ENCODE measurements at regions not wholly inside any gene's neighbourhood (a gene's known extent, or its start where the extent isn't known, plus 50 kb on each side); places are given as distances from the start of the nearest gene placed in this dataset.
"Not testable (repeated sequence)": the region's sequence is repeated elsewhere in the genome, so short reads cannot be mapped to it uniquely, and the experiment has no call there.

DNA sequence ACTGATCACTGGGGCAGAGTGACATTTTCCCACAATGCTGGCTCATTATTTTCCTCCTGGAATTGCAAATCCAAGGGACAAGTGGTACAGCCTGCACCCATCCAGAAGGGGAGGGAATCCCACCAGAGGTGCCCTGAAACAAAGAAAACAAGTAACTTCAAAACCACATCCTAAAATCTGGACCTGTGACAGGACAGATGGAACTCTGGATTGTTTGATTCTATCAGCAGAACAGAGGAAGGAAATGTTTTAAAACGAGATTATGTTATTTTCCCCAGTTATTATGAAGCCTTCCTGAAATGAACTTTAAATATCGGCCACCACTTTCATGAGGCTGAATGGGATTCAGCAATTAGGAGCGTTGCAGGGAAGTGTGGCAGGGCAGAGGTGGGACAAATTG lies 62.2 kb upstream of the ECHDC3 start:
- Histone ChIP-seq H3K4me1 (ENCODE audit: control insufficient read depth, insufficient read depth, low read length) (no peaks in the 10 kb centered on the region), H3K27me3 (ENCODE audit: control insufficient read depth, insufficient read depth, low read length) (no peaks in the 10 kb centered on the region), H3K9ac (ENCODE audit: low read length) (no peak overlapping the region), H3K27ac (ENCODE audit: low read depth, low read length) (no peak overlapping the region), H3K4me3 (ENCODE audit: low read length) (no peak overlapping the region), H3K36me3 (ENCODE audit: control insufficient read depth, insufficient read depth, low read length) (no peaks in the 10 kb centered on the region)

DNA sequence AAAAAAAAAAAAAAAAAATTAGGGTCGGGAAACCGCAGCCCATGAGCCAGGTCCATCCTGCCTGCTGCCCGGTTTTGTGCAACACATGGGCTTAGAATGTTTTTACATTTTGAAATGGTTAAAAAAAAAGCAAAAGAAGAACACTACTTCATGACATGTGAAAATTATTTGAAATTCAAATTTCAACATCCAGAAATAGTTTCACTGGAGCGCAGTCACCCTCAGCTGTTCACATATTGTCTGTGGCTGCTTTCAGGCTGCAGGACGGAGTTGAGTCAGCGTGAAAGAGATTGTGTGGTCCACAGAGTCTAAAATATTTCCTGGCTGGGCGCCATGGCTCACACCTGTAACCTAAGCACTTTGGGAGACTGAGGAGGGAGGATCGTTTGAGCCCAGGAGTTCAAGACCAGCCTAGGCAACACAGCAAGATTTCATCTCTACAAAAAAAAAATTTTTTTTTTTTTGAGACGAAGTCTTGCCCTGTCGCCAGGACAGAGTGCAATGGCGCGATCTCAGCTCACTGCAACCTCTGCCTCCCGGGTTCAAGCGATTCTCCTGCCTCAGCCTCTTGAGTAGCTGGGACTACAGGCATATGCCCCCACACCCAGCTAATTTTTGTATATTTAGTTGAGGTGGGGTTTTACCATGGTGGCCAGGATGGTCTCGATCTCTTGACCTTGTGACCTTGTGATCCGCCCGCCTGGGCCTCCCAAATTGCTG lies 63.9 kb upstream of the ECHDC3 start:
- Histone ChIP-seq H3K9ac (ENCODE audit: low read length) (no peak overlapping the region), H3K4me1 (ENCODE audit: control insufficient read depth, insufficient read depth, low read length) (no peaks in the 10 kb centered on the region), H3K27me3 (ENCODE audit: control insufficient read depth, insufficient read depth, low read length) (no peaks in the 10 kb centered on the region), H3K27ac (ENCODE audit: low read depth, low read length) (no peak overlapping the region), H3K4me3 (ENCODE audit: low read length) (no peak overlapping the region), H3K36me3 (ENCODE audit: control insufficient read depth, insufficient read depth, low read length) (no peaks in the 10 kb centered on the region)

DNA sequence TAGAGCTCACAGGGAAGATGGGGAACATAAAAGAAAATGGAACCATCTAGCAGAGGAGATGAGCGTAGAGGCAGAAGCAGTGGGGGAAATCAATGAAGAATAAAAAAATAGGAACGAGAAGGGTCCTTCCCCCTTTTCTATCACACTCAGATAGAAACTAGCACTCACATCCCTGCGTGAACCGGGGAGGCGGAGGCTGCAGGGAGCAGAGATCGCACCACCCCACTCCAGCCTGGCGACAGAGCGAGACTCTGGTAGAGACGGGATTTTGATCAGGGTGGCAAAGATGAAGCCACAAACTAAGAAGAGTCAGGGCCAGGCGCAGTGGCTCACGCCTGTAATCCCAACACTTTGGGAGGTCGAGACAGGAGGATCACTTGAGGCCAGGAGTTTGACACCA lies 64.7 kb upstream of the ECHDC3 start:
- H3K27ac ChIP-seq (ENCODE audit: low read depth, low read length), result no peak overlapping the region
- H3K27me3 ChIP-seq (ENCODE audit: control insufficient read depth, insufficient read depth, low read length), result no peaks in the 10 kb centered on the region
- no peak overlapping the region for H3K4me3 ChIP-seq (ENCODE audit: low read length)
- no peaks in the 10 kb centered on the region for H3K4me1 ChIP-seq (ENCODE audit: control insufficient read depth, insufficient read depth, low read length)
- H3K36me3 ChIP-seq (ENCODE audit: control insufficient read depth, insufficient read depth, low read length), result no peaks in the 10 kb centered on the region
- no peak overlapping the region for H3K9ac ChIP-seq (ENCODE audit: low read length)

DNA sequence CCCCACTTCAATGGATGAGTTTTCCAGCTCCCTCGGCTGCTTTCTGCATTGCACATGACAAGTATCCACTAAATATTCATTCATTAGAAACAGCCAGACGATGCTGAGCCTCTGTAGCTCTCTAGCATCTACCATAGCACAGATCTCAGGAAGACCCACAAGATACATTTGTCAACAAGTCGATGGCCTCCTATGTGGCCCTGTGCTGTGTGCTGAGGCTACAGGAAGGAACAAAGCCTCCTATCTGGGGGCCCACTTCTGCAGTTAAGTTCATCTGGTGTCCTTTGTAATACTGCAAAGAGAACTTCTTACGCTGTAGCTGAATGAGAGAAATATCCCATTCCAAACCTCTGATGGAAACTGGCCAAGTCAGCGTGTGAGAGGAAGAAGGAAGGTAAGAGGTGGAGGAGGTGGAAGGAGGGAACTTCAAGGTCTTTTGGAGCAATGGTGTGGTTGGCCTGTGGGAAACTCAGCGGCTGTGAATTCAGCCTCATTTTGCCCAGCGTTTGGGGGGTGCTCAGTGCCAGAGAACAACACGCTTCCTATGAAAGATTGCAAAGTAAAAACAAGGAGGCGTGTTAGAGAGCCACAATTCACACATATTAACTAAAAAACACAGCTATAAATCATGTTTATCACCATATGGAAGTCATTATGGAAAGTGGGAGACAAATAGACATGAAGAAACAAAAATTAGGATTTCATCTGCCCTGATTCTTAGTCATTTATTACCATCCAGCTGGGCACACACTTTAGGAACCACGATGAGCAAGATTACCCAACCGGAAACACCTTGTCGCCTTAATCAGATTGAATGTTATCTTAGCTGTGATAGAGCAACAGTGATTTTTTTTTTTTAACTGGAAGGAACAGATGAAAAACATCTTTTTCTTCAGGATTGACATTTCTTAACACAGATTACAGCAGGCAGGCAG lies 62.2 kb upstream of the USP6NL start:
- Histone ChIP-seq H3K36me3 (ENCODE audit: control insufficient read depth, insufficient read depth, low read length) (no peaks in the 10 kb centered on the region), H3K9ac (ENCODE audit: low read length) (no peak overlapping the region), H3K4me1 (ENCODE audit: control insufficient read depth, insufficient read depth, low read length) (no peaks in the 10 kb centered on the region), H3K27me3 (ENCODE audit: control insufficient read depth, insufficient read depth, low read length) (no peaks in the 10 kb centered on the region), H3K4me3 (ENCODE audit: low read length) (no peak overlapping the region), H3K27ac (ENCODE audit: low read depth, low read length) (no peak overlapping the region)

DNA sequence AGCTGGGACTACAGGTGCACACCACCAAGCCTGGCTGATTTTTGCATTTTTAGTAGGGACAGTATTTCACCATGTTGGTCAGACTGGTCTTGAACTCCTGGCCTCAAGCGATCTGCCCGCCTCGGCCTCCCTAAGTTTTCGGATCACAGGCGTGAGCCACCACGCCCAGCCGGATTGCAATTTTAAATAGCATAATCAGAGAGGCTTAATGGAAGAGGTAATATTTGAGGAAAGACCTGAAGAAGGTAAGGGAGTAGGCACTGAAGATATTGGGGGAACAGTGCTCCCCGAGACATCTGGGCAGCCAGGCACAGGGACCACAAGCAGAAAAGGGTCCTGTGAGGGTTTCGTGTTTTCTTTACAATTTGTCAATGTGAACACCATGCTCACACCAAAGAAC lies 61.4 kb upstream of the USP6NL start:
- Histone ChIP-seq H3K4me1 (ENCODE audit: control insufficient read depth, insufficient read depth, low read length) (no peaks in the 10 kb centered on the region), H3K36me3 (ENCODE audit: control insufficient read depth, insufficient read depth, low read length) (no peaks in the 10 kb centered on the region), H3K4me3 (ENCODE audit: low read length) (no peak overlapping the region), H3K9ac (ENCODE audit: low read length) (no peak overlapping the region), H3K27me3 (ENCODE audit: control insufficient read depth, insufficient read depth, low read length) (no peaks in the 10 kb centered on the region), H3K27ac (ENCODE audit: low read depth, low read length) (no peak overlapping the region)

DNA sequence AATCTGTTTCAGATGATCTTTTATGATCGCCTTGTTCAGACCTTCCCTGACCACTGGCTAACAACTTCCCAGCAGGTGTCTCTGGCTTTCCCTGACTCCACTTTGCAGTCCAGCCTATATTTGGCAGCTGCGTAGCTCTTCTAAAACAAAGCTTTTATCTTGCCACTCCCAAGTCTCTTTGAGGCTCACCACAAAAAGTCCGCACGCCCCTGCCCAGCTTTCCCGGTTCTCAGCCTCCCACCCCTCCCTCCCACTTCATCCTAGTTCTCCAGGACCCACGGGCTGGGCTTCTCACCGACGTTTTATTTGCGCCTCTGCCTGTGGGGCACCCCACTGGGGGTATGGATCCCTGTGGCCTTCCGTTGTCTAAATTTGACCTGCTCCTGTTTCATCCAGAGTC lies 58.9 kb upstream of the USP6NL start:
- no peak overlapping the region for H3K9ac ChIP-seq (ENCODE audit: low read length)
- H3K27me3 ChIP-seq (ENCODE audit: control insufficient read depth, insufficient read depth, low read length), result no peaks in the 10 kb centered on the region
- H3K36me3 ChIP-seq (ENCODE audit: control insufficient read depth, insufficient read depth, low read length), result no peaks in the 10 kb centered on the region
- no peak overlapping the region for H3K4me3 ChIP-seq (ENCODE audit: low read length)
- H3K4me1 ChIP-seq (ENCODE audit: control insufficient read depth, insufficient read depth, low read length), result no peaks in the 10 kb centered on the region
- no peak overlapping the region for H3K27ac ChIP-seq (ENCODE audit: low read depth, low read length)

DNA sequence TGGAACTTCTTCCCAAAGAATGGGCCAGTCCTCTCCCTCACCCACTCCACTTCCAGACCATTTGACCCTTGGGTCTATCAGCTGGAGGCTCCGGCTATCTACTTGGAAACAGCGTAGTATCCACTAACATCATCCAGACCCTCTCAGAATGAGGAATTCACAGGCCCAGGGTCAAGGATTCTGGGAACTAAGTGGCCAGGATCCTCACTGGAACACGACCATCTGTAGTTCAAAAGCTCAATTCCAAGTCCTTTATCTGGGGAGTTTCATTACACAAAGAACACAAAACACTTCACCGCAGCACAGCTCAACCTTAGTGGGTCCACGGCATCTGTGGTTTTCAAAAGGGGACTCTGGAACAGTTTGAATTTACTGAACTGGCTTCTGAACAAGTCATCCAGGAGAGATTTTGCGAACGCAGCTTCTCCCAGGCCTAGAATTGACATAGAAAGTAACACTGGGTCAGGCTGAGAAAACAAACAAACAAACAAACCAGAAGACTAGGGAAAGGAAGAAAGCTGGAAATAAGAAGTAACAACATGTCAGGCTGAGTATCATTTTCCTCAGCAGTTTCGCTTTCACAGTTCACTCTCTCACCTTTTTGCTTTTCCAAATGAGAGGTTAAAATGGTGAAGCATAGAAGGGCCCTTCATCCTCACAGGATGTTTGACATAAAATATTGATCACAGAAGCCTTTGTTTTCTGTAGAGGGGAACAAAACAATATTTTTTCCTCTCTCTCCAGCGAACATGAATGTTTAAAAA lies 57.6 kb upstream of the USP6NL start:
- Histone ChIP-seq H3K4me1 (ENCODE audit: control insufficient read depth, insufficient read depth, low read length) (no peaks in the 10 kb centered on the region), H3K27ac (ENCODE audit: low read depth, low read length) (no peak overlapping the region), H3K9ac (ENCODE audit: low read length) (no peak overlapping the region), H3K36me3 (ENCODE audit: control insufficient read depth, insufficient read depth, low read length) (no peaks in the 10 kb centered on the region), H3K4me3 (ENCODE audit: low read length) (no peak overlapping the region), H3K27me3 (ENCODE audit: control insufficient read depth, insufficient read depth, low read length) (no peaks in the 10 kb centered on the region)

DNA sequence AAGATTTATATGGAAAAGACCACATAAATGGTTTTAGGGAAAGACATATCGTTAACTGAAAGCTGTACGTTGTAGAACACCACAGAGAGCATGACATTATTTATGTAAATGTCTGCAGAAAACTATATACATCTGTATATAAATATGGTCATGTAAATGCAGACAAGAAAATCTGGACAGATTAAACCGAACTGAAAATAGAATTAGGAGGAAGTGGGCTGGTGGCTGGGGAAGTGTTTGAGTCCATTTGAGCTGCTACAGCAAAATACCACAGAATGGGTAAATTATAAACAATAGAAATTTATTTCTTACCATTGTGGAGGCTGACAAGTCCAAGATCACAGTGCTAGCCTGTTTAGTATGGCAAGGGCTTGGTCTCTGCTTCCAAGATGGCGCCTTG lies 56.3 kb upstream of the USP6NL start:
- H3K27me3 ChIP-seq (ENCODE audit: control insufficient read depth, insufficient read depth, low read length), result no peaks in the 10 kb centered on the region
- no peaks in the 10 kb centered on the region for H3K36me3 ChIP-seq (ENCODE audit: control insufficient read depth, insufficient read depth, low read length)
- no peaks in the 10 kb centered on the region for H3K4me1 ChIP-seq (ENCODE audit: control insufficient read depth, insufficient read depth, low read length)
- H3K9ac ChIP-seq (ENCODE audit: low read length), result no peak overlapping the region
- H3K4me3 ChIP-seq (ENCODE audit: low read length), result no peak overlapping the region
- no peak overlapping the region for H3K27ac ChIP-seq (ENCODE audit: low read depth, low read length)

DNA sequence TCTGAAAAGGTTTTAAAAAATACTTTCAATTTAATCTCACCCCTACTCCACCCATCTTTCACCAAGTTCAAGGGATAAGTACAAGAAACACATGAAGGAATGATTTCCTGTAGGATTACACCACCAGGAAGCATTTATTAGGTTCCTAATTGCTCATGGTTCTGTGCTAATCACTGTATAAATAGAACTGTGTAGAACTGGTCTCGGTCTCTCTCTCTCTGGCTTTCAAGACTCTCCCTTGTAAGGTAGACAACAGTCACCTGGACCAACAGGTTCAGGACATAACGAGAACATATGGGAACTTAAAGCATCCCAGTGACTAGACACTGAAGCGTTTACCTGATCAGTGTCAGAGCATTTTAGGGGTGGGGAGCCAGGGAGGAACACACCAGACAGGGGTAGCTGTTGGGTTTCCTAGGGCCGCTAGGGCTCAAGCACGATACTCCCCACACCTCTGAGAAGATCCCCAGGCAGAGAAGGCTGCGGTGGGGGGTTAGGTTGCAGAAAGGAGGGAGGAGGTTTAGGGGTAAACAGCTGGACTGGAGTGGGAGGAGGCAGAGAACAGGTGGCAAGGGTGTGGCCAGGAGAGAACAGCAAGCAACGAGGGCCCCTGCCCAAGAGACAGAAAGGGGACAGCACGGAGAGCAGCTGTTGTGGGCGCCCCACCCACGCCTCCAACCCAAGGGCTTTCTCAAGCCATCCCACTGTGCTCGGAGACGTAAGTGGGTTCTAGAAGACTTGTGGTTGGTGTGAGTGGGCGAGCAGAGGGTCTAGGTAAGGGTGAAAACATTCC lies 52.5 kb upstream of the USP6NL start:
- H3K4me3 ChIP-seq (ENCODE audit: low read length), result no peak overlapping the region
- no peak overlapping the region for H3K27ac ChIP-seq (ENCODE audit: low read depth, low read length)
- no peaks in the 10 kb centered on the region for H3K27me3 ChIP-seq (ENCODE audit: control insufficient read depth, insufficient read depth, low read length)
- H3K36me3 ChIP-seq (ENCODE audit: control insufficient read depth, insufficient read depth, low read length), result no peaks in the 10 kb centered on the region
- H3K9ac ChIP-seq (ENCODE audit: low read length), result no peak overlapping the region
- H3K4me1 ChIP-seq (ENCODE audit: control insufficient read depth, insufficient read depth, low read length), result no peaks in the 10 kb centered on the region

DNA sequence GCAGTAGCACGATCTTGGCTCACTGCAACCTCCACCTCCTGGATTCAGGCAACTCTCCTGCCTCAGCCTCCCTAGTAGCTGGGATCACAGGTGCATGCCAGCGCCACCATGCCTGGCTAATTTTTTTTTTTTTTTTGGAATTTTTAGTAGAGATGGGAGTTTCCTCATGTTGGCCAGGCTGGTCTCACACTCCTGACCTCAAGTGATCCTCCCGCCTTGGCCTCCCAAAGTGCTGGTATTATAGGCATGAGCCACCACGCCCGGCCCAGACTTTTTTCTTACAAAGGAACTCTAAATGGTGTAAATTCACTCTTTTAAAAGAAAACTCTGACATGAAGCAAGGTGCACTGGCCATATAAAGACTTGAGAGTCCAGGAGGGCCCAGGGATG lies 51.7 kb upstream of the USP6NL start:
- H3K36me3 ChIP-seq (ENCODE audit: control insufficient read depth, insufficient read depth, low read length); H3K4me3 ChIP-seq (ENCODE audit: low read length); H3K27ac ChIP-seq (ENCODE audit: low read depth, low read length); H3K9ac ChIP-seq (ENCODE audit: low read length); H3K4me1 ChIP-seq (ENCODE audit: control insufficient read depth, insufficient read depth, low read length); H3K27me3 ChIP-seq (ENCODE audit: control insufficient read depth, insufficient read depth, low read length): not testable (repeated sequence)

DNA sequence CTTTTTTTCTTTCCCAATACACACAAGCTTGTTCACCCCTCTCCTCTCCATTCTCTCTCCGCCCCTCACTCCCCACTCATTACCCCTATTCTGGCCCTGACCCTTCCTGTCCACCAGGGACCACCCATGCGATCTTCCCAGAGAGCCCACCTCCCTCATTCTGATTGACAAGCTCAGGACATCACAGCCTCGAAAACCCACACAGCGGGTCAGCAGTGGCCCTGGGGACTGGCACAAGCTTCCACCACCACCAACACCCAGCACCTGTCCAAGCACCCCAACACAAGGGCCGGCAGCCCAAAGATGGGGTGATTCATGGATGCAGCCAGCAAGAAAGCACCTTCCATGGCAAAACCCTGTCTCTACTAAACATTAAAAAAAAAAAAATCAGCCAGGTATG lies 50.0 kb upstream of the USP6NL start:
- H3K27me3 ChIP-seq (ENCODE audit: control insufficient read depth, insufficient read depth, low read length), result no peaks in the 10 kb centered on the region

More for the DNA sequence above, 50.0 kb upstream of the USP6NL start:
- no peak overlapping the region for H3K9ac ChIP-seq (ENCODE audit: low read length)
- no peaks in the 10 kb centered on the region for H3K4me1 ChIP-seq (ENCODE audit: control insufficient read depth, insufficient read depth, low read length)
- H3K36me3 ChIP-seq (ENCODE audit: control insufficient read depth, insufficient read depth, low read length), result no peaks in the 10 kb centered on the region
- H3K27ac ChIP-seq (ENCODE audit: low read depth, low read length), result no peak overlapping the region
- no peak overlapping the region for H3K4me3 ChIP-seq (ENCODE audit: low read length)

Data from rectal smooth muscle tissue (tissue), 1 donor.